ENCODE measurements at regions not wholly inside any gene's neighbourhood (a gene's known extent, or its start where the extent isn't known, plus 50 kb on each side); places are given as distances from the start of the nearest gene placed in this dataset.
"Not testable (repeated sequence)": the region's sequence is repeated elsewhere in the genome, so short reads cannot be mapped to it uniquely, and the experiment has no call there.

- no peaks in the 10 kb centered on the region for H3K36me3 ChIP-seq (ENCODE audit: control insufficient read depth, insufficient read depth, low read length)
- H3K9me3 ChIP-seq (ENCODE audit: control insufficient read depth, insufficient read depth, low read length): no peaks in the 10 kb centered on the region
- H3K27me3 ChIP-seq (ENCODE audit: control insufficient read depth, insufficient read depth, low read length): no peaks in the 10 kb centered on the region
- no peak overlapping the region for H3K9ac ChIP-seq (ENCODE audit: low read depth, low read length)
- H3K4me3 ChIP-seq (ENCODE audit: low read depth, low read length): no peak overlapping the region
- peaks cover 3% of the 10 kb centered on the region for H3K4me1 ChIP-seq (ENCODE audit: control insufficient read depth, insufficient read depth, low read length)
These were observed 94.4 kb upstream of the AMOT start for GRCh38 chrX:112935029-112935428.

GRCh38 chrX:112931900-112932299 lies 91.3 kb upstream of the AMOT start:
- no peak overlapping the region for H3K4me3 ChIP-seq (ENCODE audit: low read depth, low read length)
- H3K9ac ChIP-seq (ENCODE audit: low read depth, low read length): no peak overlapping the region
- H3K27me3 ChIP-seq (ENCODE audit: control insufficient read depth, insufficient read depth, low read length): no peaks in the 10 kb centered on the region
- peaks cover 3% of the 10 kb centered on the region for H3K4me1 ChIP-seq (ENCODE audit: control insufficient read depth, insufficient read depth, low read length)
- H3K9me3 ChIP-seq (ENCODE audit: control insufficient read depth, insufficient read depth, low read length): no peaks in the 10 kb centered on the region
- no peaks in the 10 kb centered on the region for H3K36me3 ChIP-seq (ENCODE audit: control insufficient read depth, insufficient read depth, low read length)

GRCh38 chrX:112931478-112931877 lies 90.8 kb upstream of the AMOT start:
- Histone ChIP-seq H3K36me3 (ENCODE audit: control insufficient read depth, insufficient read depth, low read length) (no peaks in the 10 kb centered on the region), H3K9me3 (ENCODE audit: control insufficient read depth, insufficient read depth, low read length) (no peaks in the 10 kb centered on the region), H3K27me3 (ENCODE audit: control insufficient read depth, insufficient read depth, low read length) (no peaks in the 10 kb centered on the region), H3K9ac (ENCODE audit: low read depth, low read length) (no peak overlapping the region), H3K4me1 (ENCODE audit: control insufficient read depth, insufficient read depth, low read length) (peaks cover 3% of the 10 kb centered on the region), H3K4me3 (ENCODE audit: low read depth, low read length) (no peak overlapping the region)

- H3K4me3 ChIP-seq (ENCODE audit: low read depth, low read length); H3K4me1 ChIP-seq (ENCODE audit: control insufficient read depth, insufficient read depth, low read length); H3K9ac ChIP-seq (ENCODE audit: low read depth, low read length); H3K36me3 ChIP-seq (ENCODE audit: control insufficient read depth, insufficient read depth, low read length); H3K27me3 ChIP-seq (ENCODE audit: control insufficient read depth, insufficient read depth, low read length); H3K9me3 ChIP-seq (ENCODE audit: control insufficient read depth, insufficient read depth, low read length): not testable (repeated sequence)
These were observed 82.8 kb upstream of the AMOT start for GRCh38 chrX:112923381-112923780.

GRCh38 chrX:112913807-112914206 lies 73.2 kb upstream of the AMOT start:
- H3K36me3 ChIP-seq (ENCODE audit: control insufficient read depth, insufficient read depth, low read length): no peaks in the 10 kb centered on the region
- no peaks in the 10 kb centered on the region for H3K27me3 ChIP-seq (ENCODE audit: control insufficient read depth, insufficient read depth, low read length)
- no peaks in the 10 kb centered on the region for H3K4me1 ChIP-seq (ENCODE audit: control insufficient read depth, insufficient read depth, low read length)
- no peaks in the 10 kb centered on the region for H3K9me3 ChIP-seq (ENCODE audit: control insufficient read depth, insufficient read depth, low read length)
- H3K4me3 ChIP-seq (ENCODE audit: low read depth, low read length): no peak overlapping the region
- H3K9ac ChIP-seq (ENCODE audit: low read depth, low read length): no peak overlapping the region

GRCh38 chrX:112910418-112910817 lies 69.8 kb upstream of the AMOT start:
- no peak overlapping the region for H3K9ac ChIP-seq (ENCODE audit: low read depth, low read length)
- no peaks in the 10 kb centered on the region for H3K27me3 ChIP-seq (ENCODE audit: control insufficient read depth, insufficient read depth, low read length)
- no peaks in the 10 kb centered on the region for H3K9me3 ChIP-seq (ENCODE audit: control insufficient read depth, insufficient read depth, low read length)
- no peaks in the 10 kb centered on the region for H3K36me3 ChIP-seq (ENCODE audit: control insufficient read depth, insufficient read depth, low read length)
- no peak overlapping the region for H3K4me3 ChIP-seq (ENCODE audit: low read depth, low read length)
- no peaks in the 10 kb centered on the region for H3K4me1 ChIP-seq (ENCODE audit: control insufficient read depth, insufficient read depth, low read length)

GRCh38 chrX:112901869-112902725 lies 61.5 kb upstream of the AMOT start:
- no peaks in the 10 kb centered on the region for H3K36me3 ChIP-seq (ENCODE audit: control insufficient read depth, insufficient read depth, low read length)
- H3K9ac ChIP-seq (ENCODE audit: low read depth, low read length): no peak overlapping the region
- no peaks in the 10 kb centered on the region for H3K27me3 ChIP-seq (ENCODE audit: control insufficient read depth, insufficient read depth, low read length)
- H3K4me1 ChIP-seq (ENCODE audit: control insufficient read depth, insufficient read depth, low read length): peaks cover 3% of the 10 kb centered on the region
- no peak overlapping the region for H3K4me3 ChIP-seq (ENCODE audit: low read depth, low read length)
- no peaks in the 10 kb centered on the region for H3K9me3 ChIP-seq (ENCODE audit: control insufficient read depth, insufficient read depth, low read length)

GRCh38 chrX:112896051-112896450 lies 55.4 kb upstream of the AMOT start:
- Histone ChIP-seq H3K4me3 (ENCODE audit: low read depth, low read length) (no peak overlapping the region), H3K27me3 (ENCODE audit: control insufficient read depth, insufficient read depth, low read length) (no peaks in the 10 kb centered on the region), H3K36me3 (ENCODE audit: control insufficient read depth, insufficient read depth, low read length) (no peaks in the 10 kb centered on the region), H3K9ac (ENCODE audit: low read depth, low read length) (no peak overlapping the region), H3K9me3 (ENCODE audit: control insufficient read depth, insufficient read depth, low read length) (no peaks in the 10 kb centered on the region), H3K4me1 (ENCODE audit: control insufficient read depth, insufficient read depth, low read length) (no peaks in the 10 kb centered on the region)

Data from iPS-15b (cell line).